Middle frontal gyrus (tissue), 1 donor: ENCODE measurements at regions not wholly inside any gene's neighbourhood (a gene's known extent, or its start where the extent isn't known, plus 50 kb on each side); places are given as distances from the start of the nearest gene placed in this dataset.

ENCODE experiments used
- DNase-seq: peaks from one replicate; pipeline ENCODE4 v3.0.0-alpha.2; 2015; ENCODE audit warnings: low spot score; ENCODE audit errors: extremely low spot score

DNA sequence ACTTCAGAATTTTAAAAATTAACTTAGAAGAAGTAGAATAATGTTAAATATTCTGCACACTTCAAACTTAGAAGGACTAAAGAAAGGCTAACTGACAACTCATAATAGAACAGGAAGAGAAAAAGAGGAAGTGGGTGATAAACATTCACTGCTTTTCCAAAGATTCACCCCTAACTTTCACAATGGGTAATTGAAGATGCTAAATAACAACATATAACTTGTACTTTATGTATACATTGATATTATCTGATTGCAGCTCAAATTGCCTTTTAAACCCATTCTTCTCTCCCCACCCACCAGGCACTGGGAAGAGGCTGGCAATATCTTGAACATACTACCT lies 376.6 kb downstream of the EFNA5 start:
- DNase-seq, result no peak

DNA sequence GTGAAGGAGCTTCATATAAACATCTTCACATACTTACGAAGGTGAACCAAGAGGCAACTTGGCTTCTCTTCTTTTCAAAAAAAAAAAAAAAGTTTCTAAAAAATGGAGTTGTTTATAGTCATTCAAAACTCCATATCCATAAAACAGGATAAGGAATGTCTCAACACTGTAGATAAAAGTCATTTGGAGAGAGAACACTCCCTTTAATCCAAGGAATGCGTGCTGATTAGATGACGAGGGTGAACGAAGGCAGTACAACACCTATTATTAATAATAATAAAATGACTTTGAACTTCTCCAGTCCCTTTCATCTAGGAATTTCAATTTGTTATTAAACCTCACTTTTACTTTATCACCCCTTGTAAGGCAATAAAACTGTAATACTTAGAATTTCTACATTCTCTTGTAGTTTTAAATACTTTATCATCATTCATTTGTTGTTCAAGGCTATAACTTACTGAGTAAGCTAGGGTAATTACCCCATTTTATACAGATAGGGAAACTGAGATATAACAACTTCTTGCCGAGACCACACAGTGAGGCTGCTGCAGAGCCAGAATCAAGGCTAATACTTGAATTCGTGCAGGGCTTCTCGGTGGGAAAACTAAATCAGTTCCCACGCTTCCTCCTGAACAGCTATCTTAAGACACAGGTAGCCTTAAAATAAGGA lies 377.1 kb downstream of the EFNA5 start:
- DNase-seq, result no peak

GRCh38 chr5:107291866-107292265 lies 378.9 kb downstream of the EFNA5 start:
- DNase-seq, result no peak

GRCh38 chr5:107290780-107291398 lies 379.8 kb downstream of the EFNA5 start:
- DNase-seq, result no peak

- no peak for DNase-seq
Measured at GRCh38 chr5:107289030-107289714, 381.6 kb downstream of the EFNA5 start.

- no peak for DNase-seq
Measured at GRCh38 chr5:107286447-107287098, 384.2 kb downstream of the EFNA5 start.

GRCh38 chr5:107285772-107286171 lies 385.0 kb downstream of the EFNA5 start:
- no peak for DNase-seq

DNA sequence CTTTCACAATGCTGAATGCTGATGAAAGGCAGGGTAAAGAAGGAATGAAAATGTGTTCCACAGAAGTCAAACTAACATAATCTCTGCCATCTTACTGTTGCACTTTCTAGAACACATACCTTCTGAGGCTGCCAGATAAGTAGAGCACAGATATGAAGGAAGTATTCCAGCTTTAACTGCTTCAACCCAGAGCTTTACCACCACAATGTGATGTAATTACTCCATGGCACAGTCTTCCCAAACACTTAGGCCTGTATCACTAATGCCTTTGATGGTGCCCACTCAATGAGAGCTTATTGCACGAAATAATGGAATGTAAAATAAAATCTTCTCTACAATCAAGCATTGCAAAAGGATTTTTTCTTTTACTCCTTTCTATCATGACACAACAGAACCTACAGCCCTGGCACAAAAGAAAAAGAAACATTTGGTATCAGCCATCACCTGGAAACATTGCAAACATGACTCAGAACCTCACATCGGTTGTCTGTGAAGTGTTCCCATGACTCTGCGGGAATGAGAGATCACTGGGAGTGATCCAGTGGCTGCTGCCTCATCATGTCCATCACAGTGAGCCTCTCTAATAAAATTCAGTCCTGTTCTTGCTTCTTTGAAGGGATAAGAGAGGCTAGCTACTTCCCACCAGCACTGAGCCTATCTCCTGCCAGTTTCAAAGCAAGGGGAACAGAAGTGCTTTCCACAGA lies 385.8 kb downstream of the EFNA5 start:
- no peak for DNase-seq

GRCh38 chr5:107282061-107282460 lies 388.7 kb downstream of the EFNA5 start:
- no peak for DNase-seq

DNA sequence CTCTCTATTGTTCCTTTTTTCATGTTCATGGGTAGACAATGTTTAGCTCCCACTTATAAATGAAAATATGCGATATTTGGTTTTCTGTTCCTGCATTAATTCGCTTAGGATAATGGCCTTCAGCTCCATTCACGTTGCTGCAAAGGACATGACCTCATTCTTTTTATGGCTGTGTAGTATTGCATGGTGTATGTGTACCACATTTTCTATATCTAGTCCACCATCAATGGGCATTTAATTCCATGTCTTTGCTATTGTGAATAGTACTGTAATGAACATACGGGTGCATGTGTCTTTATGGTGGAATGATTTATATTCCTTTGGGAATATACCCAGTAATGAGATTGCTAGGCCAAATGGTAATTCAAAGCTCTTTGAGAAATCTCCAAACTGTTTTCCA lies 392.0 kb downstream of the EFNA5 start:
- DNase-seq, result no peak

DNA sequence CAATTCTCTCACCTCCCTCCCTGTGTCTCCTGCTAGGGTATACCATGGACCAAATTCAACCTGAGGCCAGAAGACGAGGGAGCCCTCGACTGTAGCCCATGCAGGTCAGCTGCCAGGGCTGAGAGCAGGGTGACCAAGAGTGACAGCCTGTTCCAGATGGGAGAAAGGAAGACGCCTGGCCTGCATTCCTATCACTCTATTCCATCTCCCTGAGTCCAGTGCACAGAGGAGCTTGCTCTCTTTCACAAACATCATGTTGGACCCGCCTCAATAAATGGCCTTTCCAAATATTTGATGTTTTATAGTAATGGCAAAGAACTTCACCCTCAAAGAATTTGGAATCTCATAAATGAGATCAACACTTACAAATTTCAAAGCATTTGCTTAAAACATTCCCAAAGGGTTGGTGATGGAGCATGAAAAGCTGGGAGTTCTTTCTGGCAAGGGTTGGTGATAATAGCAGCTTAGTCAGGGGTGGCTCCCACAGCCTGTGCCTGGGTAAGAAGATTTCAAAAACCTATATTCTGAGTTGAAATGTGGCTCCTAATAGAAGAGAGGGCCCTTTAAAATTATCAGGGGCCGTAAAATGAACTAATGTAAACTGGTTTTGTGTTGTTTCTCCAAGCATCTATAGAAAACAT lies 393.1 kb downstream of the EFNA5 start:
- DNase-seq, result no peak

- no peak for DNase-seq
Measured at GRCh38 chr5:107275333-107275732, 395.4 kb downstream of the EFNA5 start.

- no peak for DNase-seq
Measured at GRCh38 chr5:107274571-107274970, 396.2 kb downstream of the EFNA5 start.

DNA sequence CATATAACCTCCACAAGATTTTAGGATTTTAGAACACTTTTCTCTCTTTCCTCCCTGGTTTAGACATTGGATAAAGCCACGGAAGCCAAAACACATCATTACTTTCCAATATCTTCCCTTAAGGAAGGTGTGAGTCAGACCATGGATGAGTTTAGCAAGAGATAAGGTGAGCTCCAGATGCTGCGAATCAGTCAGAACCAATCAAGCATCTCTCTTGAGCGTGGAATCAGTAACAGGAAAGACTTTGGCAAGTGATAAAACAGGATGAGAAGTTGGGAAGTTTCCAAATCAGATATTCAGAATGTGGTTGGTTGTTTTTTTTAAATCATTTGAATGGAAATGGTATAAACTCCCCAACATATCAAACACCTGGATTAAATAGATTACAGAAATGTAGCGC lies 397.8 kb downstream of the EFNA5 start:
- DNase-seq, result no peak

- DNase-seq, result no peak
Measured at GRCh38 chr5:107272509-107272908, 398.2 kb downstream of the EFNA5 start.

GRCh38 chr5:107271682-107272350 lies 398.9 kb downstream of the EFNA5 start:
- no peak for DNase-seq

GRCh38 chr5:107270561-107270960 lies 400.2 kb downstream of the EFNA5 start:
- DNase-seq, result no peak

- DNase-seq, result no peak
Measured at GRCh38 chr5:107269678-107270077, 401.1 kb downstream of the EFNA5 start.

GRCh38 chr5:107269256-107269655 lies 401.5 kb downstream of the EFNA5 start:
- DNase-seq, result no peak

GRCh38 chr5:107268241-107268640 lies 402.5 kb downstream of the EFNA5 start:
- no peak for DNase-seq

GRCh38 chr5:107266100-107266499 lies 404.6 kb downstream of the EFNA5 start:
- no peak for DNase-seq
